ENCODE measurements at regions not wholly inside any gene's neighbourhood (a gene's known extent, or its start where the extent isn't known, plus 50 kb on each side); places are given as distances from the start of the nearest gene placed in this dataset.
A peak's percentile ranks its signal among the peaks of the same experiment; 100 is the strongest.

DNA sequence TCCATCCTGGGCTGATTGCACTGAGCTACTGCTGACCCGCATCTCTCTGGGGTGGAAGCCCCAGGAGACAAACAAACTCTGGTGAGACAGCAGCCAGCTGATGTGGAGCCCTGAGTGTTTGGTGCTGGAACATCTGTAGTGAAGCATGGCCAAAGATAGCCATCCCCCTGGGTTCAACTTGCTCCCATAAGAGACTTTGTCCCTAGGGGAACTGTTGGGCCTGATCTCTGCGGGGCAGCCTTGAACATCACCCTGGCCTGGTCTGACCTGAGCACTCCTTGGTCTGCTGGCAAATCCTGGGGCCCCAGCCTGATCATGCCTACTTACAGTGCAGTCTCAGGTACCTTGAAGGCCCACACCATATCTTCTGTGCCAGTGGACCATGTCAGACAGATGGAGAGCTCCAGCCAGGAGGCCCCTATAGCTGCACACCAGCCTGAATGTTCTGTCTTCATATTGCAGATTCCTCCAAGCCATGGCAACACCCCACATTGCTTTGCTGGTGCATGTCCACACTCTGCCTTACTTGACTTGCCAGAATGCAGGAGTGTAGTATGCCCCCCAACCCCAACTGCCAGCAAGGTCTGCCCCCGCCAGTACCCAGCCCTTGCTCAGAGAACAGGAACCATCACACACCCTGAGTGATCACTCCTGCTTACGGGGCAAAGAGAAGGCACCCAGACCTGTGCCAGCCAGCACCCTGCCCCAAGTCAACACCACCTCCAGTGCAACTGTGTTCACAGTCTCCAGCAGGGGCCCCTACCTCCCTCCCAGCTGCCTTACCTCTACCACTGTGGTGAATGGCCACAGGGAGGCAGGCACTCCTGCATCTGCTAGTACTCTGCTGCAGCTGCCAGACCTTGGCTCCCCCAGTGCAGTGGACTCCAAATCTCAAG lies 690.5 kb upstream of the NR5A2 start:
- H3K4me3 Mint-ChIP-seq (ENCODE audit: unreplicated experiment), result no peak overlapping the region
- H3K9me3 Mint-ChIP-seq (ENCODE audit: unreplicated experiment), result no peaks in the 10 kb centered on the region
- H3K36me3 Mint-ChIP-seq (ENCODE audit: unreplicated experiment), result no peaks in the 10 kb centered on the region
- no peak for DNase-seq (ENCODE audit: extremely low spot score, unreplicated experiment)
- peaks cover 16% of the 10 kb centered on the region for H3K4me1 Mint-ChIP-seq (ENCODE audit: unreplicated experiment)
- H3K27ac Mint-ChIP-seq (ENCODE audit: unreplicated experiment), result no peak overlapping the region
- H3K27me3 Mint-ChIP-seq (ENCODE audit: unreplicated experiment), result no peaks in the 10 kb centered on the region
- TF ChIP-seq, protein P1, sequence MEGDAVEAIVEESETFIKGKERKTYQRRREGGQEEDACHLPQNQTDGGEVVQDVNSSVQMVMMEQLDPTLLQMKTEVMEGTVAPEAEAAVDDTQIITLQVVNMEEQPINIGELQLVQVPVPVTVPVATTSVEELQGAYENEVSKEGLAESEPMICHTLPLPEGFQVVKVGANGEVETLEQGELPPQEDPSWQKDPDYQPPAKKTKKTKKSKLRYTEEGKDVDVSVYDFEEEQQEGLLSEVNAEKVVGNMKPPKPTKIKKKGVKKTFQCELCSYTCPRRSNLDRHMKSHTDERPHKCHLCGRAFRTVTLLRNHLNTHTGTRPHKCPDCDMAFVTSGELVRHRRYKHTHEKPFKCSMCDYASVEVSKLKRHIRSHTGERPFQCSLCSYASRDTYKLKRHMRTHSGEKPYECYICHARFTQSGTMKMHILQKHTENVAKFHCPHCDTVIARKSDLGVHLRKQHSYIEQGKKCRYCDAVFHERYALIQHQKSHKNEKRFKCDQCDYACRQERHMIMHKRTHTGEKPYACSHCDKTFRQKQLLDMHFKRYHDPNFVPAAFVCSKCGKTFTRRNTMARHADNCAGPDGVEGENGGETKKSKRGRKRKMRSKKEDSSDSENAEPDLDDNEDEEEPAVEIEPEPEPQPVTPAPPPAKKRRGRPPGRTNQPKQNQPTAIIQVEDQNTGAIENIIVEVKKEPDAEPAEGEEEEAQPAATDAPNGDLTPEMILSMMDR (IDR thresholded peaks at IDR 0.05), result no peak

DNA sequence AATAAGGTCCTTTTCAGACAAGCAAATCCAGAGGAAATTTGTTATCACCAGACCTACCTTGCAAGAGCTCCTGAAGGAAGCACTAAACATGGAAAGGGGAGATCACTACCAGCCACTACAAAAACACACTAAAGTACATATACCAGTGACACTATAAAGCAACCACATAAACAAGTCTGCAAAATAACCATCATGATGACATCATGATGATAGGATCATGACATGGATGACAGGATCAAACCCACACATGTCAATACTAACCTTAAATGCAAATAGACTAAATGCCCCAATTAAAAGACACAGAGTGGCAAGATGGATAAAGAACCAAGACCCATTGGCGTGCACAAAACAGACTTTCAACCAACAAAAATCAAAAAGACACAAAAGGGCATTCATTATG lies 688.8 kb upstream of the NR5A2 start:
- Mint-ChIP-seq H3K4me1 (ENCODE audit: unreplicated experiment) (peaks cover 16% of the 10 kb centered on the region), H3K27me3 (ENCODE audit: unreplicated experiment) (peaks cover 2% of the 10 kb centered on the region), H3K4me3 (ENCODE audit: unreplicated experiment) (no peak overlapping the region), H3K27ac (ENCODE audit: unreplicated experiment) (no peak overlapping the region), H3K36me3 (ENCODE audit: unreplicated experiment) (no peaks in the 10 kb centered on the region), H3K9me3 (ENCODE audit: unreplicated experiment) (no peaks in the 10 kb centered on the region)
- no peak for DNase-seq (ENCODE audit: extremely low spot score, unreplicated experiment)
- TF ChIP-seq, protein P1 (IDR thresholded peaks at IDR 0.05), result no peak

DNA sequence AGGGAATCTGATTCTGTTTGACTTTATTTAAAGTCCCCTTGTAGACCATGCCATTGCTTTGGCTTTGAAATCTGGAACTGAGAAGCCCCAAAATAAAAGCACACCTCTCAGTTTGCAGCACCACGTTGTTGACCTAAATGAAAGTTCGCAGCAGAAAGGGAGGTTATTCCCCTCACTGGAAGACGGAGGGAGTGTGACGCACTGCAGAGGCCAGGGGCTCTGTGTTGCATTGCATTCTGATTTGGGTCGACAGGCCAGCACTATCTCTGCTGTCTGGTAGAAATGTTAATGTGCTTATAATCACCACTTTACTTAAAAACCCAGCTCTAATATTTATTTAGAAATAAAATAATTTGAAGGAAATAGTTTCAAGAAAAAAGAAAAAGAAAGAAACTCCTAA lies 675.2 kb upstream of the NR5A2 start:
- no peak overlapping the region for H3K27ac Mint-ChIP-seq (ENCODE audit: unreplicated experiment)

DNA sequence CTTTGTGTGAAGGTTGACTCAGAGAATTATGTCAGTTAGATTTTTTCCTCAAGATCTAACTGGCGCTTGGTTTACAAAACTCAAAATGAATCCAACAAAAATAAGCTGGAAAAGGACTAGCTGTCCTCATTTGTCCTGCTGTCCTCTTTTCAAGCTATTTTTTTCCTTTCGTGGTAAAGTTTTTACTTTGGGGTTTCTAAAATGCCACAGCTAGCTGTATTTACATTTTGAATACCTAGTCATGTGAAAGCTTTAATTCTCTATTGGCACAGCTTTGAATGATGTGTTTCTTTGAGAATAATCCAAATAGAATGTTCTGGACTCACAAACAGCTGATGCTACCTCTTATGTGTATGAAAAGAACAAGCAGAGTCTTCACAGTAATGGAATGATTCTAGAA lies 673.6 kb upstream of the NR5A2 start:
- no peaks in the 10 kb centered on the region for H3K36me3 Mint-ChIP-seq (ENCODE audit: unreplicated experiment)
- TF ChIP-seq, protein P1 (IDR thresholded peaks at IDR 0.05), result no peak
- H3K9me3 Mint-ChIP-seq (ENCODE audit: unreplicated experiment), result peaks cover 15% of the 10 kb centered on the region
- H3K27me3 Mint-ChIP-seq (ENCODE audit: unreplicated experiment), result no peaks in the 10 kb centered on the region
- DNase-seq (ENCODE audit: extremely low spot score, unreplicated experiment), result no peak
- no peak overlapping the region for H3K4me3 Mint-ChIP-seq (ENCODE audit: unreplicated experiment)
- peaks cover 12% of the 10 kb centered on the region for H3K4me1 Mint-ChIP-seq (ENCODE audit: unreplicated experiment)
- peak overlapping the region; percentile 72 for H3K27ac Mint-ChIP-seq (ENCODE audit: unreplicated experiment)

More for the DNA sequence above, 675.2 kb upstream of the NR5A2 start:
- no peak overlapping the region for H3K4me3 Mint-ChIP-seq (ENCODE audit: unreplicated experiment)
- no peak for DNase-seq (ENCODE audit: extremely low spot score, unreplicated experiment)
- H3K36me3 Mint-ChIP-seq (ENCODE audit: unreplicated experiment), result no peaks in the 10 kb centered on the region
- peaks cover 15% of the 10 kb centered on the region for H3K9me3 Mint-ChIP-seq (ENCODE audit: unreplicated experiment)
- TF ChIP-seq, protein P1 (IDR thresholded peaks at IDR 0.05), result no peak
- peaks cover 12% of the 10 kb centered on the region for H3K4me1 Mint-ChIP-seq (ENCODE audit: unreplicated experiment)
- H3K27me3 Mint-ChIP-seq (ENCODE audit: unreplicated experiment), result no peaks in the 10 kb centered on the region

DNA sequence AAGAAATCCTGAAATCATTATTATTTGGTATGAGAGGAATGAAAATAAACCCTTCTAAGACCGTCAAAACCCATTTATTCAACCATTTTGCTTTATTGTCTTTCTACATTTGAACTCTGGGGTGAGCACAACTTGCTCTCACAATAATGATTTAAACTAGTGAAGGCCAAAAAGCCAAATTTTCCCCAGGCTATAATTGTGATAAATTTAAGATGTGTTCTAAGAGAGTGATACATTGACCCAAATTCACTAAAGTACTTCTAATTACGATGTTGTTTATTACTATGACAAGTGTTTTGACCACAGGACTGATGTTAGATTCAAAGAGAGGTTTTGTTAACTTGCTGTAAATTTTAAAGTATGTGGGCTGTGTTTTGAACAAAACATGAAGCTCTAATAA lies 670.9 kb upstream of the NR5A2 start:
- H3K4me3 Mint-ChIP-seq (ENCODE audit: unreplicated experiment), result no peak overlapping the region
- peaks cover 12% of the 10 kb centered on the region for H3K4me1 Mint-ChIP-seq (ENCODE audit: unreplicated experiment)

More for the DNA sequence above, 670.9 kb upstream of the NR5A2 start:
- no peaks in the 10 kb centered on the region for H3K36me3 Mint-ChIP-seq (ENCODE audit: unreplicated experiment)
- H3K27me3 Mint-ChIP-seq (ENCODE audit: unreplicated experiment), result no peaks in the 10 kb centered on the region
- DNase-seq (ENCODE audit: extremely low spot score, unreplicated experiment), result no peak
- H3K9me3 Mint-ChIP-seq (ENCODE audit: unreplicated experiment), result peaks cover 11% of the 10 kb centered on the region
- H3K27ac Mint-ChIP-seq (ENCODE audit: unreplicated experiment), result no peak overlapping the region
- TF ChIP-seq, protein P1 (IDR thresholded peaks at IDR 0.05), result no peak
